GM23338 (cell line): ENCODE measurements at regions not wholly inside any gene's neighbourhood (a gene's known extent, or its start where the extent isn't known, plus 50 kb on each side); places are given as distances from the start of the nearest gene placed in this dataset.

Source experiments
- ATAC-seq: fragments of 200-7000 bp; cut with Tn5 transposase; 3 replicates; pipeline ENCODE4 v1.9.1; 2020
- DNase-seq: peaks from one replicate; pipeline ENCODE4 v3.0.0-alpha.2; 2015; ENCODE audit warnings: low spot score
- H2AFZ ChIP-seq: fragments of 200-600 bp; sonication (generic); 2 replicates; pipeline ENCODE4 v1.8.0; 2016; ENCODE audit warnings: antibody characterized with exemption, mild to moderate bottlenecking, moderate library complexity
- H3F3A ChIP-seq: fragments of 200-600 bp; sonication (generic); replicated peaks from 2 replicates; pipeline ENCODE4 v1.8.0; 2017; ENCODE audit warnings: antibody characterized with exemption, mixed run types, low read depth
- H3K27ac ChIP-seq: fragments of 200-600 bp; sonication (generic); 2 replicates; pipeline ENCODE4 v1.6.1; 2016; ENCODE audit warnings: low read depth
- H3K27me3 ChIP-seq: fragments of 200-600 bp; sonication (generic); 2 replicates; pipeline ENCODE4 v1.8.0; 2016; ENCODE audit warnings: mild to moderate bottlenecking, mixed run types, moderate library complexity; ENCODE audit not compliant: insufficient read depth
- H3K36me3 ChIP-seq: fragments of 200-600 bp; sonication (generic); 2 replicates; pipeline ENCODE4 v1.8.0; 2016; ENCODE audit warnings: mild to moderate bottlenecking; ENCODE audit not compliant: insufficient read depth
- H3K4me1 ChIP-seq: fragments of 200-600 bp; sonication (generic); 2 replicates; pipeline ENCODE4 v1.8.0; 2016; ENCODE audit warnings: mild to moderate bottlenecking, moderate library complexity; ENCODE audit not compliant: insufficient read depth
- H3K4me2 ChIP-seq: fragments of 200-600 bp; sonication (generic); 2 replicates; pipeline ENCODE4 v1.7.1; 2017; ENCODE audit warnings: mixed run types
- H3K4me3 ChIP-seq: fragments of 200-600 bp; sonication (generic); 2 replicates; pipeline ENCODE4 v1.6.1; 2016; ENCODE audit warnings: mixed run types
- H3K79me2 ChIP-seq: fragments of 200-600 bp; sonication (generic); replicated peaks from 2 replicates; pipeline ENCODE4 v1.8.0; 2017; ENCODE audit warnings: mild to moderate bottlenecking; ENCODE audit not compliant: insufficient read depth
- H3K9me2 ChIP-seq: fragments of 200-600 bp; sonication (generic); 2 replicates; pipeline ENCODE4 v1.8.0; 2017; ENCODE audit not compliant: insufficient read depth
- H4K20me1 ChIP-seq: fragments of 200-600 bp; sonication (generic); replicated peaks from 2 replicates; pipeline ENCODE4 v1.8.0; 2017; ENCODE audit warnings: mild to moderate bottlenecking; ENCODE audit not compliant: insufficient read depth
- H3K27ac Mint-ChIP-seq: 2 replicates; pipeline ENCODE4 v1.8.0; 2020; ENCODE audit warnings: inconsistent platforms, mild to moderate bottlenecking, moderate library complexity, mixed read lengths
- H3K27me3 Mint-ChIP-seq: 3 replicates; pipeline ENCODE4 v1.8.0; 2022; ENCODE audit warnings: low read depth, mild to moderate bottlenecking, moderate library complexity, mixed read lengths, inconsistent platforms; ENCODE audit not compliant: insufficient read depth, poor library complexity
- H3K36me3 Mint-ChIP-seq: 3 replicates; pipeline ENCODE4 v1.8.0; 2021; ENCODE audit warnings: low read depth, mild to moderate bottlenecking, inconsistent platforms, moderate library complexity, mixed read lengths
- H3K4me1 Mint-ChIP-seq: 3 replicates; pipeline ENCODE4 v1.8.0; 2020; ENCODE audit warnings: mild to moderate bottlenecking, inconsistent platforms, mixed read lengths
- H3K4me3 Mint-ChIP-seq: 3 replicates; pipeline ENCODE4 v1.8.0; 2021; ENCODE audit warnings: moderate library complexity, mild to moderate bottlenecking, inconsistent platforms, mixed read lengths
- H3K9me3 Mint-ChIP-seq: 3 replicates; pipeline ENCODE4 v1.8.0; 2020; ENCODE audit warnings: moderate library complexity, mild to moderate bottlenecking, inconsistent platforms, mixed read lengths
- NANOG ChIP-seq: IDR thresholded peaks from 2 replicates; pipeline ENCODE4 v1.6.1; 2016; ENCODE audit warnings: antibody characterized with exemption, borderline replicate concordance
- POLR2AphosphoS5 ChIP-seq: IDR thresholded peaks from 2 replicates; pipeline ENCODE4 v1.6.1; 2016; ENCODE audit warnings: antibody characterized with exemption, low read depth
- ZNF331 ChIP-seq: fragments of 250-450 bp; sonication (Bioruptor Pico); IDR thresholded peaks from 2 replicates; pipeline ENCODE4 v1.5.0; 2020; ENCODE audit warnings: low read depth, mild to moderate bottlenecking, moderate library complexity
- TF ChIP-seq, protein P1 (sequence below): IDR thresholded peaks from 2 replicates; pipeline ENCODE4 v1.6.1; 2016; ENCODE audit warnings: antibody characterized with exemption
- TF ChIP-seq, protein P2 (sequence below): fragments of 250-450 bp; sonication (Bioruptor Pico); IDR thresholded peaks from 2 replicates; pipeline ENCODE4 v1.5.0; 2020; ENCODE audit warnings: mild to moderate bottlenecking, moderate library complexity

DNA sequence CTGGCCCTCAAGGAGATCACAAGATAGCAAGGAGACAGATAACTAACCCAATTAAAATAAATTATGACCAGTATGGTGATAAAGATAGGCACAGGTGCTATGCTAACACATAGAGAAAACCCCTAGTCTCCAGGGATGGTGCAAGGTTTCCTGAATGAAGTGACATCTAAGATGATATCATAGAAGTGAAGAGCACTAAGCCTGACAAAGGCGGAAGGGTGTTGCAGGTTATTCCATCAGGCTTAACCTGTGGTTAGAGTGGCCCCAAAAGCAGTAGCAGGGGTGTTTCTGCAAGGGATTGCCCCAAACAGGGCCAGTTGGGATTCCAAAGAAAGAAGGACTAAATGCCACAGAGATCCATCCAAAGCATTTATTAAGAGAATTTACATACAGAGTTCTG lies 249.2 kb downstream of the IDS start (continued):
- no peak for TF ChIP-seq POLR2AphosphoS5
- TF ChIP-seq, protein P1, sequence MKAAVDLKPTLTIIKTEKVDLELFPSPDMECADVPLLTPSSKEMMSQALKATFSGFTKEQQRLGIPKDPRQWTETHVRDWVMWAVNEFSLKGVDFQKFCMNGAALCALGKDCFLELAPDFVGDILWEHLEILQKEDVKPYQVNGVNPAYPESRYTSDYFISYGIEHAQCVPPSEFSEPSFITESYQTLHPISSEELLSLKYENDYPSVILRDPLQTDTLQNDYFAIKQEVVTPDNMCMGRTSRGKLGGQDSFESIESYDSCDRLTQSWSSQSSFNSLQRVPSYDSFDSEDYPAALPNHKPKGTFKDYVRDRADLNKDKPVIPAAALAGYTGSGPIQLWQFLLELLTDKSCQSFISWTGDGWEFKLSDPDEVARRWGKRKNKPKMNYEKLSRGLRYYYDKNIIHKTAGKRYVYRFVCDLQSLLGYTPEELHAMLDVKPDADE: no peak

DNA sequence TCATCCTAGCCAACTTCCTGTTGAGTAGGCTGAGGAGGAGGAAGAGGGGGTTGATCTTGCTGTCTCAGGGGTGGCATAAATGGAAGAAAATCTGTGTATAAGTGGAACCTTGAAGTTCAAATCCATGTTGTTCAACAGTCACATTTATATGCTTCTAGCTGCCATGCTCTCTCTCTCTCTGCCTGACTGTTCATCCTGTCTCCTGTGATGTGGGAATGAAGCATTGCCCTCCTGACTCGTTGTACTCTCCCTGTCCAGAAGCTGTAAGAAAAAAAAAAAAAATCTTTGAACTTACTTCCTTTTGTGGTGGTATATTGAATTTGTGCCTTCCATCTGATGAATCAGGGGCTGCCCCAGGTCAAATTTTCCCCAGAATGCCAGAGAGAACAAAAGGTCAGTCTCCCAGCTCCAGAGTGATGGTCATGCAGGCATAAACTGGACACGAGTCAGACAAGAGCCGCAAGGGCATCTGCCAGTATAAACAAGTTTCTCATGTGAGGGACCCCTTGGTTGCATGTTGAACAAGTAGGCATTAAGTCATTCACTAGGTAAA lies 257.0 kb downstream of the IDS start:
- Mint-ChIP-seq H3K36me3 (no peaks in the 10 kb centered on the region), H3K4me3 (no peak overlapping the region), H3K27ac (no peak overlapping the region), H3K9me3 (no peaks in the 10 kb centered on the region), H3K27me3 (no peaks in the 10 kb centered on the region), H3K4me1 (peaks cover 9% of the 10 kb centered on the region)
- Histone ChIP-seq H3K9me2 (no peaks in the 10 kb centered on the region), H3K36me3 (no peaks in the 10 kb centered on the region), H2AFZ (no peak overlapping the region), H4K20me1 (no peaks in the 10 kb centered on the region), H3F3A (no peaks in the 10 kb centered on the region), H3K79me2 (no peaks in the 10 kb centered on the region), H3K4me1 (no peaks in the 10 kb centered on the region; the same call in 1 of the 2 replicates), H3K4me2 (no peak overlapping the region), H3K27me3 (no peaks in the 10 kb centered on the region), H3K4me3 (no peak overlapping the region), H3K27ac (no peak overlapping the region)
- TF ChIP-seq POLR2AphosphoS5 (no peak), NANOG (no peak), ZNF331 (no peak)
- TF ChIP-seq, protein P2, sequence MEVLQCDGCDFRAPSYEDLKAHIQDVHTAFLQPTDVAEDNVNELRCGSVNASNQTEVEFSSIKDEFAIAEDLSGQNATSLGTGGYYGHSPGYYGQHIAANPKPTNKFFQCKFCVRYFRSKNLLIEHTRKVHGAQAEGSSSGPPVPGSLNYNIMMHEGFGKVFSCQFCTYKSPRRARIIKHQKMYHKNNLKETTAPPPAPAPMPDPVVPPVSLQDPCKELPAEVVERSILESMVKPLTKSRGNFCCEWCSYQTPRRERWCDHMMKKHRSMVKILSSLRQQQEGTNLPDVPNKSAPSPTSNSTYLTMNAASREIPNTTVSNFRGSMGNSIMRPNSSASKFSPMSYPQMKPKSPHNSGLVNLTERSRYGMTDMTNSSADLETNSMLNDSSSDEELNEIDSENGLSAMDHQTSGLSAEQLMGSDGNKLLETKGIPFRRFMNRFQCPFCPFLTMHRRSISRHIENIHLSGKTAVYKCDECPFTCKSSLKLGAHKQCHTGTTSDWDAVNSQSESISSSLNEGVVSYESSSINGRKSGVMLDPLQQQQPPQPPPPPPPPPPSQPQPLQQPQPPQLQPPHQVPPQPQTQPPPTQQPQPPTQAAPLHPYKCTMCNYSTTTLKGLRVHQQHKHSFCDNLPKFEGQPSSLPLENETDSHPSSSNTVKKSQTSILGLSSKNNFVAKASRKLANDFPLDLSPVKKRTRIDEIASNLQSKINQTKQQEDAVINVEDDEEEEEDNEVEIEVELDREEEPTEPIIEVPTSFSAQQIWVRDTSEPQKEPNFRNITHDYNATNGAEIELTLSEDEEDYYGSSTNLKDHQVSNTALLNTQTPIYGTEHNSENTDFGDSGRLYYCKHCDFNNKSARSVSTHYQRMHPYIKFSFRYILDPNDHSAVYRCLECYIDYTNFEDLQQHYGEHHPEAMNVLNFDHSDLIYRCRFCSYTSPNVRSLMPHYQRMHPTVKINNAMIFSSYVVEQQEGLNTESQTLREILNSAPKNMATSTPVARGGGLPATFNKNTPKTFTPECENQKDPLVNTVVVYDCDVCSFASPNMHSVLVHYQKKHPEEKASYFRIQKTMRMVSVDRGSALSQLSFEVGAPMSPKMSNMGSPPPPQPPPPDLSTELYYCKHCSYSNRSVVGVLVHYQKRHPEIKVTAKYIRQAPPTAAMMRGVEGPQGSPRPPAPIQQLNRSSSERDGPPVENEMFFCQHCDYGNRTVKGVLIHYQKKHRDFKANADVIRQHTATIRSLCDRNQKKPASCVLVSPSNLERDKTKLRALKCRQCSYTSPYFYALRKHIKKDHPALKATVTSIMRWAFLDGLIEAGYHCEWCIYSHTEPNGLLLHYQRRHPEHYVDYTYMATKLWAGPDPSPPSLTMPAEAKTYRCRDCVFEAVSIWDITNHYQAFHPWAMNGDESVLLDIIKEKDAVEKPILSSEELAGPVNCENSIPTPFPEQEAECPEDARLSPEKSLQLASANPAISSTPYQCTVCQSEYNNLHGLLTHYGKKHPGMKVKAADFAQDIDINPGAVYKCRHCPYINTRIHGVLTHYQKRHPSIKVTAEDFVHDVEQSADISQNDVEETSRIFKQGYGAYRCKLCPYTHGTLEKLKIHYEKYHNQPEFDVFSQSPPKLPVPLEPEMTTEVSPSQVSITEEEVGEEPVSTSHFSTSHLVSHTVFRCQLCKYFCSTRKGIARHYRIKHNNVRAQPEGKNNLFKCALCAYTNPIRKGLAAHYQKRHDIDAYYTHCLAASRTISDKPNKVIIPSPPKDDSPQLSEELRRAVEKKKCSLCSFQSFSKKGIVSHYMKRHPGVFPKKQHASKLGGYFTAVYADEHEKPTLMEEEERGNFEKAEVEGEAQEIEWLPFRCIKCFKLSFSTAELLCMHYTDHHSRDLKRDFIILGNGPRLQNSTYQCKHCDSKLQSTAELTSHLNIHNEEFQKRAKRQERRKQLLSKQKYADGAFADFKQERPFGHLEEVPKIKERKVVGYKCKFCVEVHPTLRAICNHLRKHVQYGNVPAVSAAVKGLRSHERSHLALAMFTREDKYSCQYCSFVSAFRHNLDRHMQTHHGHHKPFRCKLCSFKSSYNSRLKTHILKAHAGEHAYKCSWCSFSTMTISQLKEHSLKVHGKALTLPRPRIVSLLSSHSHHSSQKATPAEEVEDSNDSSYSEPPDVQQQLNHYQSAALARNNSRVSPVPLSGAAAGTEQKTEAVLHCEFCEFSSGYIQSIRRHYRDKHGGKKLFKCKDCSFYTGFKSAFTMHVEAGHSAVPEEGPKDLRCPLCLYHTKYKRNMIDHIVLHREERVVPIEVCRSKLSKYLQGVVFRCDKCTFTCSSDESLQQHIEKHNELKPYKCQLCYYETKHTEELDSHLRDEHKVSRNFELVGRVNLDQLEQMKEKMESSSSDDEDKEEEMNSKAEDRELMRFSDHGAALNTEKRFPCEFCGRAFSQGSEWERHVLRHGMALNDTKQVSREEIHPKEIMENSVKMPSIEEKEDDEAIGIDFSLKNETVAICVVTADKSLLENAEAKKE (CRISPR knock-in tag): no peak
- ATAC-seq: no peak
- DNase-seq: no peak
